NCI-H526 (cell line): ENCODE measurements at regions not wholly inside any gene's neighbourhood (a gene's known extent, or its start where the extent isn't known, plus 50 kb on each side); places are given as distances from the start of the nearest gene placed in this dataset.

ENCODE experiments used
- DNase-seq, 2 experiments: peaks; one replicate each; lab custom pipeline; 2025; lab: John Stamatoyannopoulos, UW

- no peak for DNase-seq
Observed at GRCh38 chr20:48358176-48359054, 469.4 kb downstream of the PREX1 start.

- DNase-seq, result no peak
Observed at GRCh38 chr20:48357714-48358113, 470.1 kb downstream of the PREX1 start.

GRCh38 chr20:48354903-48355302 is 472.9 kb downstream of the PREX1 start:
- no peak for DNase-seq

- DNase-seq, result no peak
Observed at GRCh38 chr20:48354320-48354876, 473.4 kb downstream of the PREX1 start.

GRCh38 chr20:48352628-48353027 is 475.2 kb downstream of the PREX1 start:
- DNase-seq, result no peak

- DNase-seq, result no peak
Observed at GRCh38 chr20:48352042-48352441, 475.8 kb downstream of the PREX1 start.

- DNase-seq, result peak; percentile 14 to 37
Observed at GRCh38 chr20:48350313-48350988, 477.3 kb downstream of the PREX1 start.

- no peak for DNase-seq
Observed at GRCh38 chr20:48349656-48350055, 478.1 kb downstream of the PREX1 start.

GRCh38 chr20:48348022-48348421 is 479.8 kb downstream of the PREX1 start:
- no peak for DNase-seq

- no peak for DNase-seq
Observed at GRCh38 chr20:48342822-48343513, 484.8 kb downstream of the PREX1 start.

GRCh38 chr20:48340883-48341281 is 486.9 kb downstream of the PREX1 start:
- DNase-seq, result peak; percentile 28 to 51

- no peak for DNase-seq
Observed at GRCh38 chr20:48339986-48340882, 487.6 kb downstream of the PREX1 start.

GRCh38 chr20:48339190-48339985 is 488.4 kb downstream of the PREX1 start:
- no peak for DNase-seq

GRCh38 chr20:48338717-48339116 is 489.1 kb downstream of the PREX1 start:
- no peak for DNase-seq

- DNase-seq, result no peak
Observed at GRCh38 chr20:48336597-48336996, 491.2 kb downstream of the PREX1 start.

GRCh38 chr20:48335308-48336050 is 492.3 kb downstream of the PREX1 start:
- DNase-seq, result no peak

GRCh38 chr20:48333707-48334106 is 494.1 kb downstream of the PREX1 start:
- no peak for DNase-seq

- no peak for DNase-seq
Observed at GRCh38 chr20:48332555-48332954, 495.2 kb downstream of the PREX1 start.

GRCh38 chr20:48331518-48332286 is 496.1 kb downstream of the PREX1 start:
- DNase-seq, result no peak
